Activated CD4-positive, CD25-positive, alpha-beta regulatory T cell treated with anti-CD3 and anti-CD28 coated beads, Interleukin-2, amount 50 U/mL, for 16 hours (primary cell): ENCODE measurements at regions not wholly inside any gene's neighbourhood (a gene's known extent, or its start where the extent isn't known, plus 50 kb on each side); places are given as distances from the start of the nearest gene placed in this dataset.
"Not testable (repeated sequence)": the region's sequence is repeated elsewhere in the genome, so short reads cannot be mapped to it uniquely, and the experiment has no call there.

ENCODE experiments used
- DNase-seq: peaks from one replicate; pipeline ENCODE4 v3.0.0-alpha.2; 2020; ENCODE audit warnings: low read depth, low spot score

- peak; percentile 10 for DNase-seq
Observed at GRCh38 chr2:71923887-71924533, 223.7 kb downstream of the CYP26B1 start.

GRCh38 chr2:71923143-71923525, 224.5 kb downstream of the CYP26B1 start:
- DNase-seq: no peak

GRCh38 chr2:71922499-71923142, 225.0 kb downstream of the CYP26B1 start:
- no peak for DNase-seq

GRCh38 chr2:71922091-71922490, 225.6 kb downstream of the CYP26B1 start:
- DNase-seq: no peak

- DNase-seq: not testable (repeated sequence)
Observed at GRCh38 chr2:71920819-71921218, 226.8 kb downstream of the CYP26B1 start.

GRCh38 chr2:71919708-71920107, 228.0 kb downstream of the CYP26B1 start:
- DNase-seq: no peak

GRCh38 chr2:71910277-71910676, 237.4 kb downstream of the CYP26B1 start:
- DNase-seq: no peak

GRCh38 chr2:71908798-71909197, 238.9 kb downstream of the CYP26B1 start:
- no peak for DNase-seq

- no peak for DNase-seq
Observed at GRCh38 chr2:71907503-71907902, 240.2 kb downstream of the CYP26B1 start.

GRCh38 chr2:71906357-71906973, 241.2 kb downstream of the CYP26B1 start:
- no peak for DNase-seq

- DNase-seq: no peak
Observed at GRCh38 chr2:71905205-71905604, 242.5 kb downstream of the CYP26B1 start.

GRCh38 chr2:71903841-71904240, 243.8 kb downstream of the CYP26B1 start:
- DNase-seq: no peak

- DNase-seq: no peak
Observed at GRCh38 chr2:71901466-71901865, 246.2 kb downstream of the CYP26B1 start.

GRCh38 chr2:71898851-71899681, 248.6 kb downstream of the CYP26B1 start:
- DNase-seq: no peak

- no peak for DNase-seq
Observed at GRCh38 chr2:71898375-71898774, 249.3 kb downstream of the CYP26B1 start.

GRCh38 chr2:71897836-71898235, 249.8 kb downstream of the CYP26B1 start:
- no peak for DNase-seq

- DNase-seq: no peak
Observed at GRCh38 chr2:71897137-71897480, 250.6 kb downstream of the CYP26B1 start.

- no peak for DNase-seq
Observed at GRCh38 chr2:71896385-71897136, 251.1 kb downstream of the CYP26B1 start.

- no peak for DNase-seq
Observed at GRCh38 chr2:71895320-71896161, 252.1 kb downstream of the CYP26B1 start.

GRCh38 chr2:71894261-71894660, 253.4 kb downstream of the CYP26B1 start:
- DNase-seq: no peak

- no peak for DNase-seq
Observed at GRCh38 chr2:71893646-71894045, 254.0 kb downstream of the CYP26B1 start.
